RWPE1 (cell line): ENCODE measurements at regions not wholly inside any gene's neighbourhood (a gene's known extent, or its start where the extent isn't known, plus 50 kb on each side); places are given as distances from the start of the nearest gene placed in this dataset.
A peak's percentile ranks its signal among the peaks of the same experiment; 100 is the strongest.

Experiments
- CTCF ChIA-PET: fragments of 350-600 bp; sonication (Branson Sonifier 250); formaldehyde crosslinking; extraction: SDS; loops from one replicate; lab custom pipeline; 2021; lab: Yijun Ruan, JAX
- POLR2A ChIA-PET: fragments of 400-600 bp; formaldehyde crosslinking; extraction: SDS; loops from one replicate; lab custom pipeline; 2020; ENCODE audit warnings: antibody characterized with exemption; ENCODE audit not compliant: low non-redundant PET; lab: Yijun Ruan, JAX
- DNase-seq: peaks from one replicate; pipeline ENCODE4 v3.0.0; 2012; ENCODE audit warnings: low spot score
- H3K27ac ChIP-seq: fragments of 450-650 bp; 2 replicates; pipeline ENCODE4 v1.5.1; 2017
- CTCF ChIP-seq: fragments of 450-650 bp; conservative IDR thresholded peaks from 2 replicates; pipeline ENCODE4 v1.5.1; 2017; ENCODE audit warnings: low read depth, mild to moderate bottlenecking

GRCh38 chr11:127506647-127507046 is 506.1 kb upstream of the KIRREL3 start:
- H3K27ac ChIP-seq = no peak overlapping the region
- ChIA-PET POLR2A (no interaction called here), CTCF (interaction anchor here (0.5 kb wide), 2 partner anchors 152 to 528 kb away, joined by 3 read pairs; no protein-coding TSS in a partner anchor)
- TF ChIP-seq CTCF = no peak
- no peak for DNase-seq

- no peak overlapping the region for H3K27ac ChIP-seq
- CTCF ChIA-PET = interaction anchor here (0.5 kb wide), 2 partner anchors 153 to 528 kb away, joined by 3 read pairs; no protein-coding TSS in a partner anchor
- DNase-seq = no peak
- TF ChIP-seq CTCF = no peak
- POLR2A ChIA-PET = no interaction called here
Measured at GRCh38 chr11:127506126-127506525, 505.6 kb upstream of the KIRREL3 start.

GRCh38 chr11:127496165-127496564 is 495.6 kb upstream of the KIRREL3 start:
- CTCF ChIA-PET = no interaction called here
- POLR2A ChIA-PET = no interaction called here
- no peak for DNase-seq
- H3K27ac ChIP-seq = no peak overlapping the region
- no peak for TF ChIP-seq CTCF

- no peak for DNase-seq
- ChIA-PET CTCF (interaction anchor here (0.6 to 1.1 kb wide), 3 partner anchors 12 to 258 kb away, joined by 3 to 6 read pairs (median 5); no protein-coding TSS in a partner anchor), POLR2A (no interaction called here)
- H3K27ac ChIP-seq = no peak overlapping the region
- peak; percentile 37 for TF ChIP-seq CTCF
Measured at GRCh38 chr11:127493330-127494022, 492.9 kb upstream of the KIRREL3 start.

- ChIA-PET POLR2A (no interaction called here), CTCF (no interaction called here)
- no peak for DNase-seq
- TF ChIP-seq CTCF = no peak
- no peak overlapping the region for H3K27ac ChIP-seq
Measured at GRCh38 chr11:127492029-127492428, 491.5 kb upstream of the KIRREL3 start.

- ChIA-PET POLR2A (no interaction called here), CTCF (no interaction called here)
- no peak for TF ChIP-seq CTCF
- no peak for DNase-seq
- no peak overlapping the region for H3K27ac ChIP-seq
Measured at GRCh38 chr11:127491589-127491988, 491.0 kb upstream of the KIRREL3 start.
